SK-N-SH (cell line): ENCODE measurements at regions not wholly inside any gene's neighbourhood (a gene's known extent, or its start where the extent isn't known, plus 50 kb on each side); places are given as distances from the start of the nearest gene placed in this dataset.

Experiments
- EZH2phosphoT487 ChIP-seq: fragments of 200-600 bp; sonication (generic); IDR thresholded peaks from 2 replicates; pipeline ENCODE4 v1.6.1; 2017; ENCODE audit warnings: low read depth, mixed run types, mild to moderate bottlenecking, antibody characterized with exemption, moderate library complexity, borderline replicate concordance
- GABPA ChIP-seq: IDR thresholded peaks from 2 replicates; pipeline ENCODE4 v1.4.0; 2012; ENCODE audit warnings: low read depth, mild to moderate bottlenecking
- MEF2A ChIP-seq: IDR thresholded peaks from 2 replicates; pipeline ENCODE4 v1.4.0; 2012; ENCODE audit warnings: low read depth, borderline replicate concordance
- NRF1 ChIP-seq: IDR thresholded peaks from 2 replicates; pipeline ENCODE4 v1.6.1; 2012; ENCODE audit warnings: low read depth, mild to moderate bottlenecking, low read length
- RAD21 ChIP-seq: IDR thresholded peaks from 2 replicates; pipeline ENCODE4 v1.6.1; 2012; ENCODE audit warnings: mild to moderate bottlenecking, low read length
- RCOR1 ChIP-seq: fragments of 150-350 bp; IDR thresholded peaks from 2 replicates; pipeline ENCODE4 v1.6.1; 2017; ENCODE audit warnings: antibody characterized with exemption, low read length
- SIN3A ChIP-seq: IDR thresholded peaks from 2 replicates; pipeline ENCODE4 v1.6.1; 2012; ENCODE audit warnings: low read depth, mild to moderate bottlenecking, low read length, moderate library complexity, borderline replicate concordance
- TAF1 ChIP-seq: IDR thresholded peaks from 2 replicates; pipeline ENCODE4 v1.6.1; 2012; ENCODE audit warnings: low read depth, mild to moderate bottlenecking, low read length, moderate library complexity, borderline replicate concordance
- TCF12 ChIP-seq: IDR thresholded peaks from 2 replicates; pipeline ENCODE4 v1.4.0; 2012
- TF ChIP-seq, protein P1 (sequence below): fragments of 200-600 bp; sonication (generic); IDR thresholded peaks from 2 replicates; pipeline ENCODE4 v1.6.1; 2017; ENCODE audit warnings: antibody characterized with exemption, mild to moderate bottlenecking, moderate library complexity
- TF ChIP-seq, protein P2 (sequence below): IDR thresholded peaks from 2 replicates; pipeline ENCODE4 v1.4.0; 2012; ENCODE audit warnings: low read depth
- TF ChIP-seq, protein P3 (sequence below): IDR thresholded peaks from 2 replicates; pipeline ENCODE4; 2012
- TF ChIP-seq, protein P4 (sequence below): fragments of 150-350 bp; IDR thresholded peaks from 2 replicates; pipeline ENCODE4 v1.6.1; 2017; ENCODE audit warnings: antibody characterized with exemption, low read length, low read depth, borderline replicate concordance

DNA sequence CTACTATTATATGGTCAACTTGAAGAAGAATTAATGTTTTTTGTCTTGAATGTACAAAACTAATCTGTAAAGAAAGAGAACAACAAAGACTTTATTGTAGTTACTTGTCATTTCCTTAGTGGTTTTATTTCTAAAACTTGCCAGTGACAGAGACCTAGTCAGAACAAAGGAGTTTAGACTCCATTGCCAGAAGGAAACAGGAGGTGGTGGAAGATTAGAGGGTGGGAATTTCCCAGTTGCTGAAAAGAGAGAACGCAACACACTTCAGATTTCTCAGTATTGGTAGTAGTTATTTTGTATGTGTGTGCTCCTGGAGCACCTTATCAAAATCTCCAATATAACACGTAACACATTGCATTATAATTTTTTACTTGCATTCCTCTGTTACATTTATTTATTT, 81.4 kb downstream of the CDCA7 start:
- TF ChIP-seq, protein P1, sequence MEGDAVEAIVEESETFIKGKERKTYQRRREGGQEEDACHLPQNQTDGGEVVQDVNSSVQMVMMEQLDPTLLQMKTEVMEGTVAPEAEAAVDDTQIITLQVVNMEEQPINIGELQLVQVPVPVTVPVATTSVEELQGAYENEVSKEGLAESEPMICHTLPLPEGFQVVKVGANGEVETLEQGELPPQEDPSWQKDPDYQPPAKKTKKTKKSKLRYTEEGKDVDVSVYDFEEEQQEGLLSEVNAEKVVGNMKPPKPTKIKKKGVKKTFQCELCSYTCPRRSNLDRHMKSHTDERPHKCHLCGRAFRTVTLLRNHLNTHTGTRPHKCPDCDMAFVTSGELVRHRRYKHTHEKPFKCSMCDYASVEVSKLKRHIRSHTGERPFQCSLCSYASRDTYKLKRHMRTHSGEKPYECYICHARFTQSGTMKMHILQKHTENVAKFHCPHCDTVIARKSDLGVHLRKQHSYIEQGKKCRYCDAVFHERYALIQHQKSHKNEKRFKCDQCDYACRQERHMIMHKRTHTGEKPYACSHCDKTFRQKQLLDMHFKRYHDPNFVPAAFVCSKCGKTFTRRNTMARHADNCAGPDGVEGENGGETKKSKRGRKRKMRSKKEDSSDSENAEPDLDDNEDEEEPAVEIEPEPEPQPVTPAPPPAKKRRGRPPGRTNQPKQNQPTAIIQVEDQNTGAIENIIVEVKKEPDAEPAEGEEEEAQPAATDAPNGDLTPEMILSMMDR, result no peak
- no peak for TF ChIP-seq TAF1
- TF ChIP-seq, protein P2, sequence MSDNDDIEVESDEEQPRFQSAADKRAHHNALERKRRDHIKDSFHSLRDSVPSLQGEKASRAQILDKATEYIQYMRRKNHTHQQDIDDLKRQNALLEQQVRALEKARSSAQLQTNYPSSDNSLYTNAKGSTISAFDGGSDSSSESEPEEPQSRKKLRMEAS, result no peak
- no peak for TF ChIP-seq RCOR1
- no peak for TF ChIP-seq GABPA
- no peak for TF ChIP-seq SIN3A
- no peak for TF ChIP-seq RAD21
- TF ChIP-seq, protein P3, sequence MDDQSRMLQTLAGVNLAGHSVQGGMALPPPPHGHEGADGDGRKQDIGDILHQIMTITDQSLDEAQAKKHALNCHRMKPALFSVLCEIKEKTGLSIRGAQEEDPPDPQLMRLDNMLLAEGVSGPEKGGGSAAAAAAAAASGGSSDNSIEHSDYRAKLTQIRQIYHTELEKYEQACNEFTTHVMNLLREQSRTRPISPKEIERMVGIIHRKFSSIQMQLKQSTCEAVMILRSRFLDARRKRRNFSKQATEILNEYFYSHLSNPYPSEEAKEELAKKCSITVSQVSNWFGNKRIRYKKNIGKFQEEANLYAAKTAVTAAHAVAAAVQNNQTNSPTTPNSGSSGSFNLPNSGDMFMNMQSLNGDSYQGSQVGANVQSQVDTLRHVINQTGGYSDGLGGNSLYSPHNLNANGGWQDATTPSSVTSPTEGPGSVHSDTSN, result no peak
- no peak for TF ChIP-seq TCF12
- TF ChIP-seq, protein P4, sequence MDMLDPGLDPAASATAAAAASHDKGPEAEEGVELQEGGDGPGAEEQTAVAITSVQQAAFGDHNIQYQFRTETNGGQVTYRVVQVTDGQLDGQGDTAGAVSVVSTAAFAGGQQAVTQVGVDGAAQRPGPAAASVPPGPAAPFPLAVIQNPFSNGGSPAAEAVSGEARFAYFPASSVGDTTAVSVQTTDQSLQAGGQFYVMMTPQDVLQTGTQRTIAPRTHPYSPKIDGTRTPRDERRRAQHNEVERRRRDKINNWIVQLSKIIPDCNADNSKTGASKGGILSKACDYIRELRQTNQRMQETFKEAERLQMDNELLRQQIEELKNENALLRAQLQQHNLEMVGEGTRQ, result no peak
- no peak for TF ChIP-seq NRF1
- TF ChIP-seq EZH2phosphoT487, result no peak
- no peak for TF ChIP-seq MEF2A
